ENCODE measurements at regions not wholly inside any gene's neighbourhood (a gene's known extent, or its start where the extent isn't known, plus 50 kb on each side); places are given as distances from the start of the nearest gene placed in this dataset.

DNA sequence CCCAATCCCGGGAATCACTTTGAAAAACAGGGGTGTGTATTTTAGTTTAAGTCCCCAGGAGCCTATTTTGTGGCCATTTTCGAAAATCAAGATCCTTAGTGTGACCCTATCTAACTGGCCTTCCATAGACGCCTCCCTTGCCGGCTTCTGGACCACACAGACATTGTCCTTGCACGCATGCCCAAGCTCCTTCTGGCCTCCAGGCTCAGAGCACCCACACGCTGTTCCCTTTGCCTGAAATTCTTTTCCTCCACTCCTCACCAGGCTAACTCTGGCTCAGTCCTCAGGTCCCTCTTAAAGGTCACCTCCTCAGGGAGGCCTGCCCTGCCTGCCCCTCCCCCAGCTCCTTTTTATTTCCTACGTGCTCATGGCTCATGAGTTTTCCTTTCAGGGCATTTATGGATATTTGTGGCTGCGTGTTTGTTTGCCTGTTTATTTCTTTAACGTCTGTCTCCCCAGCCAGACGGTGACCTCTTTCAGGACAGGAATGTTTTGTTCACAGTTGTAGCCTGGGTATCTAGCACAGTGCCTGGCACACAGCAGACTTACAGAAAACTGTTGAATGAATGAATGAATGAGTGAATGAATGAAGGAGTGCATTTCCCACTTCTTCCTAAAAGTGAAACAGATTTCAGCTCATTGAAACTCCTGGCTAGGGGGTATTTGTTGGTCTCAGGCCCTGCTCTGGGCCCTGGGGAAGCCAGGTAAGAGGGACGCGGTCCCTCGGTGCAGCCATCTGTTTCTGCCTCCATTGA, 79.1 kb upstream of the IER5L start:
- TF ChIP-seq, protein P1, sequence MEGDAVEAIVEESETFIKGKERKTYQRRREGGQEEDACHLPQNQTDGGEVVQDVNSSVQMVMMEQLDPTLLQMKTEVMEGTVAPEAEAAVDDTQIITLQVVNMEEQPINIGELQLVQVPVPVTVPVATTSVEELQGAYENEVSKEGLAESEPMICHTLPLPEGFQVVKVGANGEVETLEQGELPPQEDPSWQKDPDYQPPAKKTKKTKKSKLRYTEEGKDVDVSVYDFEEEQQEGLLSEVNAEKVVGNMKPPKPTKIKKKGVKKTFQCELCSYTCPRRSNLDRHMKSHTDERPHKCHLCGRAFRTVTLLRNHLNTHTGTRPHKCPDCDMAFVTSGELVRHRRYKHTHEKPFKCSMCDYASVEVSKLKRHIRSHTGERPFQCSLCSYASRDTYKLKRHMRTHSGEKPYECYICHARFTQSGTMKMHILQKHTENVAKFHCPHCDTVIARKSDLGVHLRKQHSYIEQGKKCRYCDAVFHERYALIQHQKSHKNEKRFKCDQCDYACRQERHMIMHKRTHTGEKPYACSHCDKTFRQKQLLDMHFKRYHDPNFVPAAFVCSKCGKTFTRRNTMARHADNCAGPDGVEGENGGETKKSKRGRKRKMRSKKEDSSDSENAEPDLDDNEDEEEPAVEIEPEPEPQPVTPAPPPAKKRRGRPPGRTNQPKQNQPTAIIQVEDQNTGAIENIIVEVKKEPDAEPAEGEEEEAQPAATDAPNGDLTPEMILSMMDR (IDR thresholded peaks at IDR 0.05): no peak
- no peak for TF ChIP-seq POLR2A (IDR thresholded peaks at IDR 0.05)
